K562 (cell line): ENCODE measurements at regions not wholly inside any gene's neighbourhood (a gene's known extent, or its start where the extent isn't known, plus 50 kb on each side); places are given as distances from the start of the nearest gene placed in this dataset.

Experiments used
- CEBPB ChIP-seq: fragments of 450-650 bp; IDR thresholded peaks from 2 replicates; pipeline ENCODE4 v1.6.1; 2016; ENCODE audit warnings: missing genetic modification characterization, missing compliant biosample characterization
- CHD2 ChIP-seq: IDR thresholded peaks from 2 replicates; pipeline ENCODE4 v1.6.1; 2011; ENCODE audit warnings: low read depth, low read length
- EGR1 ChIP-seq: fragments of 450-650 bp; conservative IDR thresholded peaks from 2 replicates; pipeline ENCODE4 v1.6.1; 2017; ENCODE audit warnings: mild to moderate bottlenecking
- EHMT2 ChIP-seq: fragments of 450-650 bp; IDR thresholded peaks from 2 replicates; pipeline ENCODE4 v1.6.1; 2018; ENCODE audit warnings: antibody characterized with exemption
- EZH2 ChIP-seq: IDR thresholded peaks from 2 replicates; pipeline ENCODE4 v1.6.1; 2012; ENCODE audit warnings: low read depth, mild to moderate bottlenecking, inconsistent platforms, low read length, borderline replicate concordance
- FOXM1 ChIP-seq, 2 experiments: fragments of 450-650 bp in 1 of 2; sonication (generic) in 1 of 2; formaldehyde crosslinking in 1 of 2; IDR thresholded peaks; 2 replicates each; pipeline versions ENCODE4 v1.6.1 to v1.9.0; 2017 to 2022; ENCODE audit warnings: low read depth in 2 of 2, mild to moderate bottlenecking in 2 of 2, missing genetic modification reagents in 1 of 2, moderate library complexity in 1 of 2
- HCFC1 ChIP-seq: IDR thresholded peaks from 2 replicates; pipeline ENCODE4 v1.6.1; 2012; ENCODE audit warnings: low read depth, low read length, improper control_type of control experiment
- SAP30 ChIP-seq: fragments of 200-600 bp; sonication (generic); IDR thresholded peaks from 2 replicates; pipeline ENCODE4 v1.6.1; 2012; ENCODE audit warnings: borderline replicate concordance, low read depth, mild to moderate bottlenecking, moderate library complexity, low read length, control low read depth, inconsistent platforms; ENCODE audit not compliant: insufficient read depth, poor library complexity, severe bottlenecking
- ZFP36 ChIP-seq: fragments of 150-350 bp; IDR thresholded peaks from 2 replicates; pipeline ENCODE4 v1.6.1; 2018; ENCODE audit warnings: low read length, low read depth; ENCODE audit not compliant: partially characterized antibody
- TF ChIP-seq, protein P1 (sequence below): fragments of 450-650 bp; formaldehyde crosslinking; IDR thresholded peaks from 2 replicates; pipeline ENCODE4 v1.4.0; 2022; ENCODE audit warnings: mild to moderate bottlenecking, moderate library complexity

DNA sequence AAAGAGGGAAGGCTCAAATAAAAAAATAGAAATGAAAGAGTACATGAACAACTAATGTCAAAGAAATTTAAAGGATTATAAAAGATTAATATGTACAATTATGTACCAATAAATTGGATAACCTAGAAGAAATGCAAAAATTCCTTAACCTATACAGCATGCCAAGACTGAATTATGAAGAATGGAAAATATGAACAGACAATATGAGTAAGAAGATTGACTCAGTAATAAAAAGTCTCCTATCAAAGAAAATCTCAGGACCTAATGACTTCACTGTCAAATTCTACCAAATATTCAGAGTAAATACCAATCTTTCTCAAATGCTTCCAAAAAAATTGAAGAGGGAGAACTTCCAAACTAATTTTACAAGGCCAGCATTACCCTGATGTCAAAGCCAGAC, 120.2 kb upstream of the SPOPL start:
- TF ChIP-seq CHD2 (no peak), CEBPB (tag) (no peak), HCFC1 (no peak), EZH2 (no peak), FOXM1 (IDR thresholded peaks at IDR 0.05; ENCODE audit: low read depth) (no peak), FOXM1 (CRISPR knock-in tag; IDR thresholded peaks at IDR 0.05; ENCODE audit: low read depth) (no peak), EGR1 (no peak), EHMT2 (no peak), ZFP36 (no peak), SAP30 (no peak)
- TF ChIP-seq, protein P1, sequence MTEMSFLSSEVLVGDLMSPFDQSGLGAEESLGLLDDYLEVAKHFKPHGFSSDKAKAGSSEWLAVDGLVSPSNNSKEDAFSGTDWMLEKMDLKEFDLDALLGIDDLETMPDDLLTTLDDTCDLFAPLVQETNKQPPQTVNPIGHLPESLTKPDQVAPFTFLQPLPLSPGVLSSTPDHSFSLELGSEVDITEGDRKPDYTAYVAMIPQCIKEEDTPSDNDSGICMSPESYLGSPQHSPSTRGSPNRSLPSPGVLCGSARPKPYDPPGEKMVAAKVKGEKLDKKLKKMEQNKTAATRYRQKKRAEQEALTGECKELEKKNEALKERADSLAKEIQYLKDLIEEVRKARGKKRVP (CRISPR knock-in tag), result no peak
